K562 (cell line): ENCODE measurements at regions not wholly inside any gene's neighbourhood (a gene's known extent, or its start where the extent isn't known, plus 50 kb on each side); places are given as distances from the start of the nearest gene placed in this dataset.

ENCODE experiments used
- ATAC-seq: fragments of 200-7000 bp; cut with Tn5 transposase; 3 replicates; pipeline ENCODE4 v1.9.1; 2020; ENCODE audit warnings: moderate library complexity
- BruUV-seq: library from RNA; stranded (reverse); fragments of 400-500 nt; replicated peaks from 2 replicates; lab custom pipeline; 2021; lab: Mats Ljungman, UMichigan
- CTCF ChIA-PET: fragments of 300-600 bp; formaldehyde crosslinking; extraction: SDS; loops from one replicate; lab custom pipeline; 2021; ENCODE audit warnings: low intra/inter-chr PET ratio; lab: Yijun Ruan, JAX
- POLR2A ChIA-PET: fragments of 300-600, 350-650 bp; sonication (Branson Sonifier 250); formaldehyde crosslinking; extraction: SDS; loops from one replicate; lab custom pipeline; 2021; ENCODE audit warnings: antibody characterized with exemption, inconsistent platforms; lab: Yijun Ruan, JAX
- DNase-seq, 4 experiments: peaks; one replicate each; pipeline versions ENCODE4 v3.0.0 to v3.0.0-alpha.2; 2011 to 2018; ENCODE audit warnings: low spot score in 3 of 4, mixed read lengths in 3 of 4; ENCODE audit errors: extremely low read depth in 1 of 4
- FAIRE-seq: peaks from 2 replicates; lab custom pipeline; 2011; peaks lifted over from hg19 to GRCh38; lab: Jason Lieb, UNC
- H2AFZ ChIP-seq: 2 replicates; pipeline ENCODE4 v1.6.0; 2011; ENCODE audit warnings: low read depth, low read length, control low read depth, inconsistent platforms
- H3K27ac ChIP-seq: fragments of 200-600 bp; 3 replicates; pipeline ENCODE4 v1.8.0; 2011; ENCODE audit warnings: low read depth, mild to moderate bottlenecking, control low read depth, inconsistent platforms, low read length, moderate library complexity, mixed read lengths; ENCODE audit errors: extremely low read depth
- H3K27me3 ChIP-seq, 2 experiments: fragments of 300-600 bp in 1 of 2; 2 replicates in 1 of 2; 3 replicates in 1 of 2; pipeline versions ENCODE4 v1.6.0 to v1.8.0; 2011; ENCODE audit warnings: inconsistent platforms in 2 of 2, low read length in 2 of 2, mild to moderate bottlenecking in 1 of 2, mixed read lengths in 1 of 2, moderate library complexity in 1 of 2; ENCODE audit not compliant: control insufficient read depth in 2 of 2, insufficient read depth in 2 of 2
- H3K36me3 ChIP-seq: fragments of 300-600 bp; 3 replicates; pipeline ENCODE4 v1.8.0; 2011; ENCODE audit warnings: mild to moderate bottlenecking, low read length, inconsistent platforms; ENCODE audit not compliant: control insufficient read depth, insufficient read depth
- H3K4me1 ChIP-seq, 2 experiments: fragments of 200-600 bp in 1 of 2; replicated peaks in 1 of 2; 2 replicates in 1 of 2; 3 replicates in 1 of 2; pipeline versions ENCODE4 v1.5.1 to v1.8.0; 2011; ENCODE audit warnings: inconsistent platforms in 2 of 2, low read length in 2 of 2, mild to moderate bottlenecking in 1 of 2, mixed read lengths in 1 of 2, moderate library complexity in 1 of 2; ENCODE audit not compliant: control insufficient read depth in 2 of 2, insufficient read depth in 2 of 2
- H3K4me2 ChIP-seq: 2 replicates; pipeline ENCODE4 v1.6.1; 2011; ENCODE audit warnings: low read length, control low read depth, inconsistent platforms, mixed read lengths; ENCODE audit not compliant: insufficient read depth
- H3K4me3 ChIP-seq: fragments of 200-600 bp; sonication (generic), shearing (Covaris generic); 2 replicates; pipeline ENCODE4 v1.5.1; 2016; ENCODE audit warnings: control low read depth, inconsistent platforms
- H3K79me2 ChIP-seq: fragments of 200-600 bp; 3 replicates; pipeline ENCODE4 v1.8.0; 2011; ENCODE audit warnings: low read length, inconsistent platforms; ENCODE audit not compliant: control insufficient read depth, insufficient read depth
- H3K9ac ChIP-seq, 2 experiments: 2 replicates each; pipeline versions ENCODE4 v1.6.0 to v1.6.1; 2011; ENCODE audit warnings: low read depth in 2 of 2, low read length in 2 of 2, control low read depth in 1 of 2, inconsistent platforms in 1 of 2, mild to moderate bottlenecking in 1 of 2, mixed read lengths in 1 of 2; ENCODE audit not compliant: insufficient read depth in 1 of 2
- H3K9me1 ChIP-seq: one replicate; pipeline ENCODE4 v1.6.0; 2011; ENCODE audit warnings: inconsistent platforms, mild to moderate bottlenecking, low read length, moderate library complexity; ENCODE audit not compliant: control insufficient read depth, insufficient read depth
- H3K9me3 ChIP-seq: replicated peaks from 2 replicates; pipeline ENCODE4 v1.5.1; 2011; ENCODE audit warnings: low read depth, low read length, inconsistent platforms; ENCODE audit not compliant: control insufficient read depth, insufficient read depth
- H4K20me1 ChIP-seq: replicated peaks from 2 replicates; pipeline ENCODE4 v1.6.1; 2011; ENCODE audit warnings: low read length, inconsistent platforms, mixed read lengths; ENCODE audit not compliant: control insufficient read depth, insufficient read depth
- CEBPB ChIP-seq: fragments of 450-650 bp; IDR thresholded peaks from 2 replicates; pipeline ENCODE4 v1.6.1; 2016; ENCODE audit warnings: missing genetic modification characterization, missing compliant biosample characterization
- DIDO1 ChIP-seq: fragments of 450-650 bp; IDR thresholded peaks from 2 replicates; pipeline ENCODE4 v1.6.1; 2016; ENCODE audit warnings: low read depth, missing biosample characterization, missing genetic modification characterization
- POLR2H ChIP-seq: IDR thresholded peaks from 2 replicates; pipeline ENCODE4 v1.6.1; 2016; ENCODE audit warnings: missing genetic modification characterization, low read depth, mild to moderate bottlenecking, control low read depth, missing compliant biosample characterization, moderate library complexity
- TBP ChIP-seq: optimal IDR thresholded peaks from 2 replicates; pipeline ENCODE3; 2011; ENCODE audit warnings: low read depth, low read length, improper control_type of control experiment
- ZNF445 ChIP-seq: fragments of 250-450 bp; sonication (Bioruptor Pico); IDR thresholded peaks from 2 replicates; pipeline ENCODE4 v1.4.0; 2020; ENCODE audit warnings: low read depth, mild to moderate bottlenecking, moderate library complexity
- ZNF76 ChIP-seq: fragments of 250-450 bp; sonication (Bioruptor Pico); IDR thresholded peaks from 2 replicates; pipeline ENCODE4 v1.4.0; 2020; ENCODE audit warnings: mild to moderate bottlenecking, moderate library complexity, borderline replicate concordance
- ZNF764 ChIP-seq: fragments of 250-450 bp; sonication (Bioruptor Pico); IDR thresholded peaks from 2 replicates; pipeline ENCODE4 v1.4.0; 2020; ENCODE audit warnings: low read depth, mild to moderate bottlenecking, moderate library complexity
- WGBS: fragments of 100-300 bp; shearing (Covaris generic); methylation state at CpG from one replicate; pipeline ENCODE4 v1.1.6; 2016; ENCODE audit warnings: low coverage, mixed read lengths; ENCODE audit not compliant: insufficient coverage; ENCODE audit errors: missing lambda C conversion rate; 5-methylcytosine and 5-hydroxymethylcytosine counted together
- in situ Hi-C: fragments of 300-500 bp; cut with MboI; formaldehyde crosslinking; loops from 4 replicates; pipeline ENCODE4 v1.15.0; 2018; ENCODE audit warnings: inconsistent platforms, mixed read lengths
- intact Hi-C: fragments of 100-400 bp; cut with micrococcal nuclease; formaldehyde crosslinking; loops from 2 replicates; pipeline ENCODE4 v1.14.2; 2022
- TF ChIP-seq, protein P1 (sequence below): fragments of 250-450 bp; sonication (Bioruptor Pico); IDR thresholded peaks from 2 replicates; pipeline ENCODE4 v1.8.0; 2021; ENCODE audit warnings: mild to moderate bottlenecking, moderate library complexity
- TF ChIP-seq, protein P2 (sequence below): fragments of 250-450 bp; sonication (Bioruptor Pico); IDR thresholded peaks from 2 replicates; pipeline ENCODE4 v1.8.0; 2022; ENCODE audit warnings: moderate library complexity, mild to moderate bottlenecking, inconsistent platforms
- TF ChIP-seq, protein P3 (sequence below): IDR thresholded peaks from 2 replicates; pipeline ENCODE4 v1.6.1; 2012; ENCODE audit warnings: low read depth, low read length, improper control_type of control experiment, borderline replicate concordance
- TF ChIP-seq, protein P4 (sequence below): sonication (generic); formaldehyde crosslinking; IDR thresholded peaks from 2 replicates; pipeline ENCODE4 v1.8.0; 2022; ENCODE audit warnings: mild to moderate bottlenecking, missing genetic modification reagents
- TF ChIP-seq, protein P5 (sequence below): sonication (generic); formaldehyde crosslinking; IDR thresholded peaks from 2 replicates; pipeline ENCODE4 v1.4.0; 2020; ENCODE audit warnings: mild to moderate bottlenecking, missing genetic modification reagents

DNA sequence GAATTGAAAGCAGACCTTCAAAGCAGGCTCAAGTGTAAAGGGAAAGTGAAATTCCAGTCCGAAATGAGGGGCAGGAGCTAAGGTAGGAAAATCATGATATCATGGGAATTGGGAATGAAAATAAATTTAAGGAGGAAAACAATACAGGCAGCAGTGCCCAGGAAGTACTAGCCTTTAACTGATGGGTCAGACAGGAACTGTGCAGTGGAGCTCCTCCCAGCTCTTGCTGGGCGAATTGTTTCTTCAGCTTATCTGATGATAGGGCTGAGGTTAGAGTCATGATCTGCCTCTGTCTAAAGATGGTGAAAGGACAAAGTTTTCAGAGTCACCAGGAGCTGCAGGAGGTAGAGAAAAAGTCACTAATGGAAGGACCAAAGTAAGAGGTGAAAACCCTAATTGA is 457.9 kb upstream of the PTCHD4 start:
- intact Hi-C loops: no loop called here
- 0% methylated on average over 2 of the region's 2 CpGs for WGBS
- TF ChIP-seq, protein P1, sequence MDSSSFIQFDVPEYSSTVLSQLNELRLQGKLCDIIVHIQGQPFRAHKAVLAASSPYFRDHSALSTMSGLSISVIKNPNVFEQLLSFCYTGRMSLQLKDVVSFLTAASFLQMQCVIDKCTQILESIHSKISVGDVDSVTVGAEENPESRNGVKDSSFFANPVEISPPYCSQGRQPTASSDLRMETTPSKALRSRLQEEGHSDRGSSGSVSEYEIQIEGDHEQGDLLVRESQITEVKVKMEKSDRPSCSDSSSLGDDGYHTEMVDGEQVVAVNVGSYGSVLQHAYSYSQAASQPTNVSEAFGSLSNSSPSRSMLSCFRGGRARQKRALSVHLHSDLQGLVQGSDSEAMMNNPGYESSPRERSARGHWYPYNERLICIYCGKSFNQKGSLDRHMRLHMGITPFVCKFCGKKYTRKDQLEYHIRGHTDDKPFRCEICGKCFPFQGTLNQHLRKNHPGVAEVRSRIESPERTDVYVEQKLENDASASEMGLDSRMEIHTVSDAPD (CRISPR knock-in tag): no peak
- TF ChIP-seq, protein P2, sequence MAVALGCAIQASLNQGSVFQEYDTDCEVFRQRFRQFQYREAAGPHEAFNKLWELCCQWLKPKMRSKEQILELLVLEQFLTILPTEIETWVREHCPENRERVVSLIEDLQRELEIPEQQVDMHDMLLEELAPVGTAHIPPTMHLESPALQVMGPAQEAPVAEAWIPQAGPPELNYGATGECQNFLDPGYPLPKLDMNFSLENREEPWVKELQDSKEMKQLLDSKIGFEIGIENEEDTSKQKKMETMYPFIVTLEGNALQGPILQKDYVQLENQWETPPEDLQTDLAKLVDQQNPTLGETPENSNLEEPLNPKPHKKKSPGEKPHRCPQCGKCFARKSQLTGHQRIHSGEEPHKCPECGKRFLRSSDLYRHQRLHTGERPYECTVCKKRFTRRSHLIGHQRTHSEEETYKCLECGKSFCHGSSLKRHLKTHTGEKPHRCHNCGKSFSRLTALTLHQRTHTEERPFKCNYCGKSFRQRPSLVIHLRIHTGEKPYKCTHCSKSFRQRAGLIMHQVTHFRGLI (CRISPR knock-in tag): no peak
- TF ChIP-seq, protein P3, sequence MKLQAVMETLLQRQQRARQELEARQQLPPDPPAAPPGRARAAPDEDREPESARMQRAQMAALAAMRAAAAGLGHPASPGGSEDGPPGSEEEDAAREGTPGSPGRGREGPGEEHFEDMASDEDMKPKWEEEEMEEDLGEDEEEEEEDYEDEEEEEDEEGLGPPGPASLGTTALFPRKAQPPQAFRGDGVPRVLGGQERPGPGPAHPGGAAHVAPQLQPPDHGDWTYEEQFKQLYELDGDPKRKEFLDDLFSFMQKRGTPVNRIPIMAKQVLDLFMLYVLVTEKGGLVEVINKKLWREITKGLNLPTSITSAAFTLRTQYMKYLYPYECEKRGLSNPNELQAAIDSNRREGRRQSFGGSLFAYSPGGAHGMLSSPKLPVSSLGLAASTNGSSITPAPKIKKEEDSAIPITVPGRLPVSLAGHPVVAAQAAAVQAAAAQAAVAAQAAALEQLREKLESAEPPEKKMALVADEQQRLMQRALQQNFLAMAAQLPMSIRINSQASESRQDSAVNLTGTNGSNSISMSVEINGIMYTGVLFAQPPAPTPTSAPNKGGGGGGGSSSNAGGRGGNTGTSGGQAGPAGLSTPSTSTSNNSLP: no peak
- TF ChIP-seq ZNF76 (CRISPR knock-in tag): no peak
- TF ChIP-seq POLR2H (tag): no peak
- TF ChIP-seq, protein P4, sequence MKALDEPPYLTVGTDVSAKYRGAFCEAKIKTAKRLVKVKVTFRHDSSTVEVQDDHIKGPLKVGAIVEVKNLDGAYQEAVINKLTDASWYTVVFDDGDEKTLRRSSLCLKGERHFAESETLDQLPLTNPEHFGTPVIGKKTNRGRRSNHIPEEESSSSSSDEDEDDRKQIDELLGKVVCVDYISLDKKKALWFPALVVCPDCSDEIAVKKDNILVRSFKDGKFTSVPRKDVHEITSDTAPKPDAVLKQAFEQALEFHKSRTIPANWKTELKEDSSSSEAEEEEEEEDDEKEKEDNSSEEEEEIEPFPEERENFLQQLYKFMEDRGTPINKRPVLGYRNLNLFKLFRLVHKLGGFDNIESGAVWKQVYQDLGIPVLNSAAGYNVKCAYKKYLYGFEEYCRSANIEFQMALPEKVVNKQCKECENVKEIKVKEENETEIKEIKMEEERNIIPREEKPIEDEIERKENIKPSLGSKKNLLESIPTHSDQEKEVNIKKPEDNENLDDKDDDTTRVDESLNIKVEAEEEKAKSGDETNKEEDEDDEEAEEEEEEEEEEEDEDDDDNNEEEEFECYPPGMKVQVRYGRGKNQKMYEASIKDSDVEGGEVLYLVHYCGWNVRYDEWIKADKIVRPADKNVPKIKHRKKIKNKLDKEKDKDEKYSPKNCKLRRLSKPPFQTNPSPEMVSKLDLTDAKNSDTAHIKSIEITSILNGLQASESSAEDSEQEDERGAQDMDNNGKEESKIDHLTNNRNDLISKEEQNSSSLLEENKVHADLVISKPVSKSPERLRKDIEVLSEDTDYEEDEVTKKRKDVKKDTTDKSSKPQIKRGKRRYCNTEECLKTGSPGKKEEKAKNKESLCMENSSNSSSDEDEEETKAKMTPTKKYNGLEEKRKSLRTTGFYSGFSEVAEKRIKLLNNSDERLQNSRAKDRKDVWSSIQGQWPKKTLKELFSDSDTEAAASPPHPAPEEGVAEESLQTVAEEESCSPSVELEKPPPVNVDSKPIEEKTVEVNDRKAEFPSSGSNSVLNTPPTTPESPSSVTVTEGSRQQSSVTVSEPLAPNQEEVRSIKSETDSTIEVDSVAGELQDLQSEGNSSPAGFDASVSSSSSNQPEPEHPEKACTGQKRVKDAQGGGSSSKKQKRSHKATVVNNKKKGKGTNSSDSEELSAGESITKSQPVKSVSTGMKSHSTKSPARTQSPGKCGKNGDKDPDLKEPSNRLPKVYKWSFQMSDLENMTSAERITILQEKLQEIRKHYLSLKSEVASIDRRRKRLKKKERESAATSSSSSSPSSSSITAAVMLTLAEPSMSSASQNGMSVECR: no peak
- TF ChIP-seq TBP: no peak
- no peak for TF ChIP-seq CEBPB (tag)
- no peak for TF ChIP-seq ZNF764 (CRISPR knock-in tag)
- TF ChIP-seq DIDO1 (tag): no peak
- TF ChIP-seq, protein P5, sequence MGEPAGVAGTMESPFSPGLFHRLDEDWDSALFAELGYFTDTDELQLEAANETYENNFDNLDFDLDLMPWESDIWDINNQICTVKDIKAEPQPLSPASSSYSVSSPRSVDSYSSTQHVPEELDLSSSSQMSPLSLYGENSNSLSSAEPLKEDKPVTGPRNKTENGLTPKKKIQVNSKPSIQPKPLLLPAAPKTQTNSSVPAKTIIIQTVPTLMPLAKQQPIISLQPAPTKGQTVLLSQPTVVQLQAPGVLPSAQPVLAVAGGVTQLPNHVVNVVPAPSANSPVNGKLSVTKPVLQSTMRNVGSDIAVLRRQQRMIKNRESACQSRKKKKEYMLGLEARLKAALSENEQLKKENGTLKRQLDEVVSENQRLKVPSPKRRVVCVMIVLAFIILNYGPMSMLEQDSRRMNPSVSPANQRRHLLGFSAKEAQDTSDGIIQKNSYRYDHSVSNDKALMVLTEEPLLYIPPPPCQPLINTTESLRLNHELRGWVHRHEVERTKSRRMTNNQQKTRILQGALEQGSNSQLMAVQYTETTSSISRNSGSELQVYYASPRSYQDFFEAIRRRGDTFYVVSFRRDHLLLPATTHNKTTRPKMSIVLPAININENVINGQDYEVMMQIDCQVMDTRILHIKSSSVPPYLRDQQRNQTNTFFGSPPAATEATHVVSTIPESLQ (CRISPR knock-in tag): no peak
- TF ChIP-seq ZNF445 (CRISPR knock-in tag): no peak

More for the DNA sequence above, 457.9 kb upstream of the PTCHD4 start:
- no peak overlapping the region for H2AFZ ChIP-seq
- 0 out of 2 replicates have a peak, but pooled peaks cover 6% of the 10 kb centered on the region for H3K9me3 ChIP-seq
- ATAC-seq (no peak), FAIRE-seq (no peak), DNase-seq (no peak)
- CTCF ChIA-PET: no interaction called here
- no peaks in the 10 kb centered on the region for H3K27me3 ChIP-seq
- POLR2A ChIA-PET: no interaction called here
- H4K20me1 ChIP-seq: no peaks in the 10 kb centered on the region
- no peak overlapping the region for H3K4me3 ChIP-seq
- in situ Hi-C loops: no loop called here
- no peak overlapping the region for H3K4me2 ChIP-seq
- no TSS peak for BruUV-seq
- no peak overlapping the region for H3K9ac ChIP-seq
- H3K36me3 ChIP-seq: no peaks in the 10 kb centered on the region
- H3K79me2 ChIP-seq: no peaks in the 10 kb centered on the region
- no peaks in the 10 kb centered on the region for H3K9me1 ChIP-seq
- no peaks in the 10 kb centered on the region for H3K4me1 ChIP-seq
- no peak overlapping the region for H3K27ac ChIP-seq
